Germinal center (tissue), 1 donor: ENCODE measurements at regions not wholly inside any gene's neighbourhood (a gene's known extent, or its start where the extent isn't known, plus 50 kb on each side); places are given as distances from the start of the nearest gene placed in this dataset.

Source experiments
- DNase-seq: peaks from one replicate; pipeline ENCODE4 v3.0.0; 2012; ENCODE audit warnings: mixed read lengths, low spot score

DNA sequence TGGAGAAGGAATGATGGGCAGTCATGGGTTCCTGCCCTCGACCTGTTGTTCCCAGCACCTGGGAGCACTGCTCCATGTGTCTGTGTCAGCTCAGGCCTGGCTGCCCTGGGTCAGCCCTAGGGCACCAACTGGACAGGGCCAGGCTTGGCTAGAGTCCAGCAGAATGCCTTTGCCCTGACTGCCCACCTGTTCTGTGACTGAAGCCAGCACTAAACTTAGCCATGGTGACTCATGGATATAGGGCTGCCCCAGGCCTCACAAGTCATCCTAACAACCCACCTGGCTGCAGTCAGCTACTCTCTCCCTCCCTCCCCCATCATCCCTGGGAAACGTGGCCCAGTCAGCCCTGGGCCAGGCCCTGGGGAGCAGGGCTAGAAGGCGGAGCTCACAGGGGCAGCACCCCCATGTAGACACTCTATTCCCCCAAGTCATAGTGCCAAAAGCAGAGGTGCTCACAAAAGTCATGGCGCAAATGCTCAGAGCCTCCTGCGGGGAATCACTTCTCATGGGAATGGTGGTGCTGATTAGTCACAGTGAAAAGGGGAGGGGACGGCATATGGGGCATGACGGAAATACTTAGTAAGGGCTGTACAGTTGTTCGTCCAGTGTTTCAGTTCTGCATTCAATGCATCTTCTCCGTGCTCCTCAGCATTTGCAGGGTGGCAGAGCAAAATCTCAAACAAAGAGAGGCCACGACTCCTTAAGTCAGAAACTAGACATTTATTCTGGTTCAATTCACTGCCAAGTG, 52.0 kb upstream of the NTF3 start:
- no peak for DNase-seq
